ENCODE measurements at regions not wholly inside any gene's neighbourhood (a gene's known extent, or its start where the extent isn't known, plus 50 kb on each side); places are given as distances from the start of the nearest gene placed in this dataset.
"Not testable (repeated sequence)": the region's sequence is repeated elsewhere in the genome, so short reads cannot be mapped to it uniquely, and the experiment has no call there.

DNA sequence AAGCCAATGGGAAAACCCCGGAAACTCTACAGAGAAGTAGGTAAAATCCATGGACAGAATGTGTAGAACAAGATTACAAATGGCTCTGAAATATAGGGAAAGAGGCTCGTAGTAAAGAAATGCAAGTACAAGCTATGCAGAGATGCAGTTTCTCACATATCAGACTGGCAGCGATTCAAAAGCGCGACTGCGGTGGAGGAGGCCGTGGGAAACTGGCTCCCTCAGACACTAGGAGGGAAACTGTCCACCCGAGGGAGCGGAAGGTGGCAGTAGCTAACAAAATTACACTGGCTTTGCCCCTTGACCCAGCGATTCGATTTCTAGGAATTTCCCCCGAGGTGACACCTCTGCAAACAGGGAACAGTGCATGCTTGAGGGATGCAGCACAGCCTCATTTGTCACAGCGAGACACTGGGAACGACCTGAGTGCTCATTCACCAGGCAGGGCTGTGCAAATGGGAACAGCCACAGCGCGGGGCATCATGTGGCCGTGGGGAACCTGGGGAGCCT is 349.3 kb downstream of the CNTNAP3B start:
- not testable (repeated sequence) for TF ChIP-seq SUZ12 (IDR thresholded peaks at IDR 0.05; ENCODE audit: extremely low read depth, insufficient read depth, insufficient read length); YY1 (IDR thresholded peaks at IDR 0.05; ENCODE audit: insufficient read depth, insufficient read length)

Data from NT2/D1 (cell line).